CD4-positive, alpha-beta T cell treated with Interleukin-15 for 4 hours (primary cell): ENCODE measurements at regions not wholly inside any gene's neighbourhood (a gene's known extent, or its start where the extent isn't known, plus 50 kb on each side); places are given as distances from the start of the nearest gene placed in this dataset.

Experiments
- DNase-seq: peaks from one replicate; pipeline ENCODE4 v3.0.0-alpha.2; 2020; ENCODE audit warnings: low spot score

DNA sequence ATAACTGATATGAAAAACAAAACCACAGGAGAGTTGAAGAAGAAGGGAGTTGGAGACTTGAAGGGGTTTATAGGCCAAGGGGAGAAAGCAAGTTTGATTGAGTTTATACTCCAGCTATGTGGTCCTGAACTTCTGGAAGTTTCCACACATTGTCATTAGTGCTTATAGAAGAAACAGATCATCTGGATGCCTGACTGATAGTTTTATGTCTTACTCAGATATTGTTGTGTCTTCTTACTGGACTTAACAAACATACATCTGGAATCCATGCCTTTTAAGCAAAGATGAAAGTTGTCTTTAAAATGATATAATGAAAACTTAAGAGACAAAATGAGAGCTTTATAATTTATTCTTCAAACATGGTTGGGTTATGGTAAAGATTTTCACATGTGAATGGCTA, 101.3 kb upstream of the FZD8 start:
- DNase-seq, result no peak

DNA sequence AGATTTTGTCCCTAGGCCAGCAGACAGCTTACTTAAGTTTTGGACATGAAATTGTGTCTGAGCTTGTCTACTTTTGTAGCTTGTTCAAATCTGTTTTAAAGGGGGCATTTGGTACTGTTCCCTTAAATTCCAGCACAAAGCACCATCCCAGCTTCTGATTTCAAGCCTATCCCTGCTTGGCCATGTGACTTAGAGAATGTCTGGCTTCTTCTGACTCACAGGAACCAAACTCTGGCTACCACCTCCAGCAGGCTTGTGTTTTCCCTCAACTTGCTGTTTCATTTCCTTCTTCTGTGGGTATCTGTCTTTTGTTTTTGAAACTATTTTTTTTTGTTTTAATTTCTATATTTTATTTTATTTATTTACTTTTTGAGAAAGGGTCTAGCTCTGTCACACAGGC, 97.9 kb upstream of the FZD8 start:
- DNase-seq, result no peak

DNA sequence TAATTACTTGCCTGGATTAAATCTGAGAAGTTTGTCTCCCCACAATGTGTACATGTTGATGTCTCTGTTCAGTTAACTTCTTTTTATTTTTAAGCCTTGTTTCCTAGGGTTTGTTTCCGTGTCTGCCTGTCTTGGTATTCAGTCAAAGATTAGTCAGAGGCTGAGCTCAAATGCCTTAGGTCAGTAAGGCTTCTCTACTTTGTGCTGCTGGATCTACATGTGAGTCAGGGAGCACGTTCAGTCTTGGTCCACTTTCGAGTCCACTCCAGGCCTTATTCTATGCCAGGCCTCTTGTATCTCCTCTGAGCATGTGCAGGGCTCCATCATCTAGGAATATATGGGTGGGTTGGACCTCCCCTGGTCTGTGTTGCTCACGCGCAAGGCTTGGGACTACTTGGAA, 93.3 kb upstream of the FZD8 start:
- DNase-seq, result no peak

DNA sequence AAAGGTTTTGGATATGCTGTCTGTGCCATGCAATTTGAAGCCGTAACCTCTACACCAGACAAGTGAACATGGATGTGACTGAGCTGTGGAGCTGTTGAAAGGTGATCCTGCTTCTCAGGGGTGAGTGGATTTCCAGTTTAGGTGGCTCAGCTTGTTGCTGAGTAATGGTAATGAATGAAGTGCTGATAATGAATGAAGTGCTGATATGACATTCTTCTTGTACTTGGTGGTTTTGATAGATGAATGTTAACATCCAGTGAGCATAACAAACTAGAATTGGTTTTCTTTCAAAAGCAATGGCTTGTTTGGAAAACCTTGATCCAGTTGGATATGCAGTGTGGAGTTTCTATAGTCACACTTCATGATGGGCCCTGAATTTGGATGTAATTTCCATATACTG, 89.7 kb upstream of the FZD8 start:
- DNase-seq, result no peak

DNA sequence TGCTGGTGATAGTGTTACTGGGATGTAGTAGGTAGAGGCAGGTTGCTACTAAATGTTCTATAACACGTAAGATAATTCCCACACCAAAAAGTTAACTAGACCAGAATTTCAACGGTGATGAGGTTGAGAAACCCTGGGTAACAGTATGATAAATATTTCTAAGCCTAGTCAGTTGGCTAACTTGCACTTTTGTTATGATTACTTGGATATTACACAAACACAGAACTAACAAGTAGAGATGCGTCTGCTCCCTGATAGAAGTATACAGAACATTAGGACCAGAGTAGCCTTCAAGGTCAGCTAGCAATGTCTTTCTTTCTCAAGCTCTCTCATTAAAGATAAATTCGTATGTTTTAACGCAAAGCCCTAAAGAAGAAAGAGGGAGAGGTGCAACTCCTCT, 86.2 kb upstream of the FZD8 start:
- DNase-seq, result no peak

DNA sequence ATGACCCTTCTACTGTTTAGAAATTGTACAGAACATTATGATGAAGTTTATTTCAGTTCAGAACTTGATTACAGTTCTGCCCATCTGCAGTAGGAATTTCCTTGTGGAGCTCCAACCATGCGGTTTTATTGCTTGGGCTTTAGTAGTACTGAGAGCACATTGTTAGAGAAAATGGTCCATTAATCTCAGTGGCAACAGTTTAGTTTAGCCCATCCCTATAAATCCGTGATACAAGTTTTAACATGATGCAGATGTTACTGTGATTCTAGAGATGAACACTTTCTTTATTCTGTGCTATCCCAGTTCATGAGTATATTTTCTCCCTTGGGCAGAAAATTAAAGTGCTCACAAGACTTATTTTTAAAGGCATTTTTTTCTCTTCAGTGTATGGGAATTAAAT, 84.8 kb upstream of the FZD8 start:
- DNase-seq, result no peak

DNA sequence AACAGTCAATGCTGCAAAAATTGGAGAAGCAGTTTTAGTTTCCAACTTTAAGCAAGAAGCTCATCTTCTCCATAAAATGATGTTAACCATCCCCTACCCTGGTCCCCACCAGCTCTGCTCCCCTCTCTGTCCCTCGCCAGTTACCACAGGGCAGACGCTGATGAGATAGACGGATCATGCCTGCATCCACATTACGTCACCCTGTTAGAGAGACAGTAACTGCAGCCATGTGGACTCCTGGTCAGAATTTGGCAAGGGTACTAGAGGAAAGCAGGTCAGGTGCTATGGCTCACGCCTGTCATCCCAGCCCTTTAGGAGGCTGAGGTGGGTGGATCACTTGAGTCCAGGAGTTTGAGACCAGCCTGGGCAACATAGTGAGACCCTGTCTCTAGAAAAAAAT, 81.9 kb upstream of the FZD8 start:
- no peak for DNase-seq

DNA sequence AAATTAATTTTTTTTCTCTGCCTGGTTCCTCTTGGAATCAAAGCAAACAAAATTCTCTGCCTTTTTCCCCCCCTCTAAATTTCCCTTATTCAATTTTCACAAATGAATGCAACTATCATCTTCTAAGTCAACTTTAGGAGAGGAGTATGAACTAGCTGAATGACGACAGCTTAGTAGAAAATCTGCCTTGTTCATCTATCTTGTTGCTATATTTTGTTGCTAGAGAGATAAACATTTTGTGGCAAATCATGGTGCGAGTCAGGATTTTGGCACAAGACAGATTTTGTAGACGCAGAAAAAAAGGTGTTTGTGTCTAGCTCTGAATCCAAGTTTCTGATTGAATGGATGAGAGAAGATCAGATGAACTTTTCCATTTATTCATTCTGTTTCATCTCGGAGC, 81.0 kb upstream of the FZD8 start:
- no peak for DNase-seq

DNA sequence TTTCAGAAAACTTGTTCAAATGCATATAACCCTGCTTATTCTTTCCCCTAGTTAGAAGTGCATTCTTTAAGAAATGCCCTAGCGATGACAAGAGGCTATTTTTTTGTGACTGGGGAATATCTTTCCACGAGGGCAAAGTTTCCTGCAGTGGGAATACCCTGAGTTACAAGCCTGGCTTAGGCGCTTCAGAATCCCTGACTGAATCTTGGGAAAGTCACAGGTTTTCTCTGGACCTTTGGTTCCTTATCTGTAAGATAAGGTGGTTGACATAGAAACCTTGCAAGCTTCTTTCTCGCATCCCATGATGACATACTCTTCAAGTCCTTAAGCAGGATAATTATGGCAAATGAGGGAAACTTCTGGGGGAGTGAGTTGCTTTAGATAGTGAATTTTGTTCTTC, 80.5 kb upstream of the FZD8 start:
- no peak for DNase-seq

DNA sequence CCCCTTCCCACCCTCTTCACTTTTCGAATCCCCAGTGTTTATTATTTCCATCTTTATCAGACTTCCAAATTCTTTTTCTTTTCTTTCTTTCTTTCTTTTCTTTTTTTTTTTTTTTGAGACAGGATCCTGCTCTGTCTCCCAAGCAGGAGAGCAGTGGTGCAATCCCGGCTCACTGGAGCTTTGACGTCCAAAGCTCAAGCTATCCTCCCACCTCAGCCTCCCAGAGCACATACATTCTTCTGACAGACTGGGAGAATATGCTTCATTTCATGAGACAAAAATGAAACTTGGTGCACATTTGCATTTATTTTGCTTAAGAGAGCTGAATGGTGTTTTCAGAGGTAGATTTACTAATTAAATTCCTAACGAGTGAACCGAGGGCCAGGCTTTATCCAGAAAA, 80.1 kb upstream of the FZD8 start:
- no peak for DNase-seq

DNA sequence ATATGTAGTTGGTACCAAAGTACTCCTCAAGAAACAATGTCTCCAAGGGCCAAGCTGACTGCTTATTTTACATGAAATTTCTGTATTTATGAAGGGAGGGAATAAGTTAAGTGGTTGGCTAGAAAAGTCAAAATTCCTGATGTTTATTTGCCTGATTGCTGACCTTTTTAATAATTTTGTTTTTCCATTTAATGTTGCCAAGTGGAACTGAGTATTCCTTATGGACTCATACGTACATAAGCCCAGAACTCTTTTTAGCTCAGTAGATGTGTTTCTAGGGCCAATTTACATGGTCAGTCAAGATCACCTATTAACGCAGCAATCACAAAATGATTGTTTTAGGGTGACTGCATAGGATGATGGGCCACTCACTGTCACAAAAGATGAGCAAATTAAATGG, 78.3 kb upstream of the FZD8 start:
- no peak for DNase-seq

DNA sequence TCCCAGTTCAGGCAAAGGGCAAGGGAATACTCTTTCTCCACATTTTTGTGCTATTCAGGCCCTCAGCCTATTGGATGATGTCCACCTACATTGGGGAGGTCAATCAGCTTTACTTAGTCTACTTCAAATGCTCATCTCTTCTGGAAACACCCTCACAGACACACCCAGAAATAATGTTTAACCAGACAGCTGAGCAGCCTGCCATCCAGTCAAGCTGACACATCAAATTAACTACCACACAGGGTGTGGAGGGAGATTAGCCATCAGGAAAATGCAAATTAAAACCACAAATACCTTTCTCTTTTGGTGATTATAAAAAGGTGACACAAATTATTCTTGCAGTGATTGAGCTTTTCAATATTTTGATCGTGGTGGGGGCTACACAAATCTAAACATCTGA, 74.7 kb upstream of the FZD8 start:
- no peak for DNase-seq

DNA sequence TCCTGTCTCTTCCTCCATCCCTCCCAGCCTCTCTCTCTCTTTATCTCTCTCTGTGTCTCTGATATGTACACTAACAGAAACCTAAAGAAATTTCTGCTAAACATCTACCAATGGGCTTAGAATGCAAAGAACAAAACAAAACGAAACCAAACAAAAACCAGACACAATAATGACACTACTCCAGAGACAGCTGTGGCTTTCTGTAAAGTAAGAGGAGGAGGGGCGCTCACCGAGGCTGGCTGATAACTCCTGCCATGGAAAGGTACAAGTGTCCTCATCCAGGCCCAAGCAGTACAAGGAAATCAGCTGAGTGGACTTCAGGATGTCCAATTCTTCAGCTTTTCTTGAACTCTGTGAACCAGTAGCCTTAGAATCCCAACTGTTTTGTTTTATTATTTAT, 70.4 kb upstream of the FZD8 start:
- no peak for DNase-seq

DNA sequence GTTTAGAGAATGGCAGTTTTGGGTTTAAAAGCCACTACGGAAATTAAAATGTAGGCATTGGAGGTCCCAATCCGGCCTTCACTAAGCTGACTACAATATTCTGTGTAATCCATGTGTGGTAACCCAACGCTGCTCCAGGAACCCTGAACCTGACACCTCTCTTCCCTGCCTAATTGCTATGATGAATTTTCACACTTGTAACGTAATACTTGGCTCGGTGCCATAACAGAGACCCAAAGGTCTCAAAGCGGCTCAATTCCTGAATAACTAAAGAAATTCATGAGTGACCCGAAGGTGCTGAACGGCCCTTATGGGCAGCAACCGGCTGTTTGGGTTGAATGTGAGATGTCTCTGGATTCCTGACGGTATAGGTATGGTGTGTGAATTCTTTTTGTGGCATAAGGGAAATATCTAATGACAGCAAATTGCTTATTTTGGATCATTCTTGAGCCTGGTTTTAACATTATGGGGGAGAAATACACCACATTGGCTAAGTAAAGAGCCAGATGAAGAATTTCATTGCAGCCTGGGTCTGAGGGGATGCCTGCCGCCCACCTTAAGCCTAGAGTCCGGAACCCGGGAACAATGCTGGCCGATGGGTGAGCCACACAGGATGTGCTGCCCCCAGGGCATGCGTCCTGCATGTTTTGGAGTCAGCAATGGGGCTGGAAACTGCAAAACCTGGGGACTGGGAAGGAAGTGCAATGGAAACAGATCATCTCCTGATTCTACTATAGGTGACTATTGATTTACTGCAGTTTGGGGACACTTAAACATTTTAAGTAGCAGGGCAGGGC, 69.7 kb upstream of the FZD8 start:
- DNase-seq, result no peak

DNA sequence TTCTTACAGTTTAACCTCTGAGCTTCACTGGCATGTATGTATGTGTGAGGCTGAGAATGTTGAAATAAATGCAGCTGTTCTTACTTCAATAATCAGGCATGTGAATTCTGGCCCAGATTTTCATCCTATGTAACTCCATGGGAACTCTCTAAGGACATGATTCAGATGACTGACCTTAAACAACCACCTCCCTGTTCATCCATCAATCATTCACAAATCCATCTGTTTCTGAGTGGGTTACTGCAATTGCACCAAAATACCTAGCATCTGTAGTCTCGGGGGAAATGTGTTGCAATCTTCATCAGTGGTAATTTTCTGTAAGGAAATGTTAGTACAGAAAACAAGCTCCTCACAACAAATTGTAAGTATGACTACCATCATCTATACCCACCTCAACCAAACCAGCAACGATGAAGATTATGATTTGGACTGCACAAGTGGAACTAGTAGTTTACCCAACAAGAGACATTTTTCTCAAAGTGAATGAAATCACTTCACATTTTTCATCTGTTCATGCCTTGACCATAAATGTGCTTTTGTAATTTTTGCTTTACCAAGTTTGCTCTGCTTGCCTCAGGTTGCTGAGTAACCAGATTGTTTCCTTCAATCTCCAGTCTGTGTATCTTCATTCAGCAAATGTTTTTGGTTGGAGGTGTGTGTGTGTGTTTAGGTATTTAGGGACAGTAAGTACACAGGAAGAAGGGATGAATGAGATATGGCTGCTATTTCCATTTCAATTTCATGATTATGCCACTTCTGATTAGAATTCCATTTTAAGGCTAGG, 65.7 kb upstream of the FZD8 start:
- DNase-seq, result no peak

DNA sequence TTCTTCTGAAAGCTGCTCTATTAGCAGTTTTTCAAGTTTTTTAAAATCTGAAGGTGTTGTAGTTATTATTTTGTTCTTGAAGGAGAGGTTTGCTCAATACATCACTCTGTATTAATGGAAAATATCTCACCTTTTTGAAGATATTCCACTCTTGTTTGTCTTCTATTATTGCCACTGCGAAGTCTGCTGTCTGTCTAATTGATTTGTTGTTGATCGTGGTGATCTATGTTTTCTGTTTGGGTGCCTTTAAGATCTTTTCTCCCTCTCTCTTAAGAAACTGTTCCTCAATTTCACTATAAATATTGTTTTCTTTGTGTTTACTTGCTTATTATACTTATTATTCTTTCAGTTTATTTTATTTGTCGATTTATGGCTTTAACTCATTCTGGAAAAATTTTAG, 64.9 kb upstream of the FZD8 start:
- DNase-seq, result no peak

DNA sequence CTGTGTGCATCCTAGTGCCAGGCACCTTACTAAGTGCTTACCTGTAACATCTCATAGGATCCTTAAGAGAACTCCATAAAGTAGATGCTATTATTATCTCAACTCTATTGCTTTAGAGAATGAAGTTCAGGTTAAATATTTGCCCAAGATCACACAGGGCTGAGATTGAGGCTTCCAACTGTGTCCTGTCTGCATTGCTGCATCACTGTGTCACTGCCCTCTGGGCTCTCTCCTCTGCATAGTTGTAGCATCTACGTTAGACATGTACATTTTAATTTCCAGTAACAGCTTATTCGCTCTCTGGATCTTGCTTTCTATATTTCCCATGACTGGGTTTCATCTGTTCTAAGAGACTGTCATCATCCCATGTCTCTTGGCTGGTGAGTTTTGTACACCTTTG, 63.6 kb upstream of the FZD8 start:
- DNase-seq, result no peak

DNA sequence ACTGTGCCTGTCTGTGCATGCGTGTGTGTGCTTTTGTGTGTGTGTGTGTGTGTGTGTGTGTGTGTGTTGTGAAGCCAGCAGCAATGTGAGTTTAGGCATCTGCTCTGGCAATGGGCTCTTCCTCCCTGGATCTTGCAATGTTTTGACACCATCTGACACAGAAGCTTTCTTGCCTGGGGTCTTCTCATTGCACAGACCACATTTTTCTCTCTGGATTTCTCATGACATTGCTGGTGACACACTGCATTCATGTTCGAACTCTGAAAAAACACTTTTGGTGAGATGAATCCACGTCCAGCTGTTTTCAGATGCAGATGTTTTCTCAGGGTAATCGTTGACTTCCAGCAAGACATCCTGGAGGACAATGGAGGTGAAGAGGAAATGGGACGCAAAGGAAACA, 63.0 kb upstream of the FZD8 start:
- DNase-seq, result no peak

DNA sequence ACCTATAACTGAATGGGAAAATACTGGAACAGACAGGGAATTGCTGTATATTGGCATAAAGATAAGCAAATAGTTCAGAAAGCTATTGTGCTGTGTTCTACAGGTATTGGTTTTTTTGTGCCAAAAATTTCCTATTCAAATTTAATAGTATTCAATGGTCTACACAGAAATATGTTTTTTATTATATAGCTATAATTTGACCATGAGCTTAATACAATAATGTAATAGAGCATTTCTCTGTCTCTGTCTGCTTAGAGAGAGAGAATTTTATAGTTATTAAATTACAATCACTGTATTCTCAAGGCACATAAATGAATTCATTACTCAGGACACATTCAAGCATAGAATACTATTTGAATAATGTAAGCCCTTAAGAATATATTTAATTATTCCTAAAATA, 62.3 kb upstream of the FZD8 start:
- DNase-seq, result no peak

DNA sequence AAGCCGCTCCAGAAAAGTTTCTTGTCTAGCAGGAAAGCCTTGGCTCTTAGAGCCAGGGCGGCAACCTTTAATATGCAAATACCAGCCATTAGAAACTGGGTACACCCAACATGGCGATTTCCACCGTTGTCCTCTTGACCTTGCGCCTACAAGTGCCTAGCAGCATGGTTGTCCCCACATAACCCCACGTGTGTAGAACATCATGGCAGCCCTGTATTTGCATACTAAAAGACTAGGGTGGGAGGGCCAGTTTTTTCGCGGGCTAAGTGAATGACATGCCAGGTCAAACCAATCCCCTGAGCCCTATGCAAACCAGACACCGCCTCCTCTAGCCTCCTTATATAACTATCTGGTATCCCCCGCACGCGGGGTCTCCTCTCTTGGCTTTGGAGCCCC, 58.4 kb upstream of the FZD8 start:
- no peak for DNase-seq

DNA sequence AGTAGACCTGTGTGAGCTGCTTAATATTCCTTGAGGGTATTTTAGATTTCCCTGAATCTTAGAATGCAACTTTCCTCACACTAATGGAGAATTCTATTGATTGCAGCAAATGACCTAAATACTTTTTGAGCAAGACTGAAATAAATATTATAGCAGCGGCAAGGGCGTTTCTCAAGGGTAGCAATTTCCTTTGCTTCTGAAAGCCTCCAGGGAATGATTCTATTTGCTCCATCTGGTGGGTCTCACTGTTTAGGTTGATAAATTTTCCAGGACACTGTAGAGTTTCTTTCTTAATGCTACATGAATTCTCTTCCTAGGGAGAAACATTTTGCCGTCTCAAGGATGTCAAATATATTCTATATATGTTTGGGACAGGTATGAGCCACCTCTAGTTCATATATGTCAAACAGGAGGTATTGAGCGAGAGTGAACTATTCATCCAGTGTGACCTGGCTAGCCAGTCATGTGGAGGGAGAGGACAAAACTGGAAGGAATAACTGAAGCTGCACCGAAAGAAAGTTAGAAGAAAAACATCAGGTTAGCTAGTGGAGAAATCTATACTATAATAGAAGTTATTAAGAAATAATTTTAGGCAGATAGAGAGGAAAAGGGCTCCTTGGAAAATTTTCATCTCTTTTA, 57.9 kb upstream of the FZD8 start:
- DNase-seq, result no peak

DNA sequence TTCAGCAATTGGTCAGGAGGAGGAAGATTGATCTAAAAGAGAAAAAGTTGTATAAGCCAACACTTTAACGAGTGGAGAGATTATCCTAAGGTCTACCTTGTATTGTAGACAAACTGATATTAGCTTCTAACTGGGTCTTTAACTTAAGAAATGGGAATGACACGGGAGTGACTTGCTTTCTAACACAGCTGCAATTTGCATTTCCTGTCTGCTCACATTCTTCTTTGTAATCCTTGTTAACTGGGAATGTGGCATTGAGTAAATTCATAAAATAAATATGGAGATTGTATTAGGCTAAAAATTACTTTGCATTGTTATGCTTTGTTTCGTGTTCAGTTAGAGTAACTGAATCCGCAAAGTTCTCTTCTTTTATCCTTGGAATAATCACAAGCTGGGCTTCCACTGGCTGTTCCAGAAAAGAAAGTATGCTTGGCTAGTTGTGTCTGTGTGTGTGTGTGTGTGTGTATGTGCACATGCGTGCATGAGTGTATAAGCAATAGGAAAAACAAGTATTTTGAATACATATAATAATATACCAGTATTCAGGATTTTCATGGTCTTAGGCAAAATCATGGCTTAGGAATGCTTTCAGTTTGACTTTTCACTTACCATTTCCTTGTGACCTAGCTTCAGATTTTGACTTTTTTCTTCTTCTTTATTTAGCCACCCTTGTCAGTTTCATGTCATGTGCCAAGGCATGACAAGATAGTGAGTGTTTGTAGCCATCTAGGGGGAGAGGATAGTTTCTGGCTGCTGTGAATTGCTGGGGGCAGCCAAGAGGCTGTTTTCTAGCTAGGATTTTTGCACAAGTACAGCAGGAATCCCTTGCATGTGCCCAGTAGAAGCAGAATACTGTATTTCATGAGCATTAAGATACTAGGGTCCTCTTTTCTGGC, 54.5 kb upstream of the FZD8 start:
- no peak for DNase-seq
